ENCODE measurements at regions not wholly inside any gene's neighbourhood (a gene's known extent, or its start where the extent isn't known, plus 50 kb on each side); places are given as distances from the start of the nearest gene placed in this dataset.

DNA sequence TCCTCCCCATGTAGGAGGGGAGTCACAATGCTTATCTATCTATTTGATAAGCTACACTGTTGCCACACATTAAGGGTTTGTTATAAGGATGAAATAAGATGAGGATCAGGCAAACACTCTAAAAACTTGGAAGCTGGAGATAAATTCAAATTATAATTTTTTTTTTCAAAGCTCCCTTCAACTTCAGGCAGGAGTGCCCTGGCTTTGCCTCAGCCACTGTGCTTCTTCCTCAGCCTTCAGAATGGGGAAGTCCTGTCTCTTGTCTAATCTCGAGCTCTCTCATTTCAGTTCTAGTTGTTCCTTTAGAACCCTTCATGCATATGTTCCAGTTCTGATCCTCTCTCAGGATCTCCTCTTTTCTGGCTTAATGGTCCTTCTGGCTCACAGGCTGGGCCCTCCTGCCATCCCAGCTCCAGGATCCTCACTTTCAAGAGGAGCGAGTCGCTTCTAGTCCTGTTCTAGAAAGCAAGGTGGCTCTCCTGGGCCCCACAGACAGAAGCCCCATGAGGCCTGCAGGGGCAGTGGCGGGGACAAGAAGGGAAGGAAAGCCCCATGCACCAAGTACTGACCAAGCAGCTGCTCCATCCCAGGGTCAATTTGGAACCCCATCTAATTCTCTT, 164.3 kb downstream of the VEGFA start (continued):
- TF ChIP-seq SPI1 (IDR thresholded peaks at IDR 0.05; ENCODE audit: borderline replicate concordance, low read depth, low read length) (peak; percentile 93), SMAD4 (CRISPR knock-in tag; conservative IDR thresholded peaks at IDR 0.05) (0 out of 2 replicates have a peak, but pooled peaks have one; percentile 24), SREBF2 (CRISPR knock-in tag; IDR thresholded peaks at IDR 0.05) (no peak), BCOR (IDR thresholded peaks at IDR 0.05) (no peak)
- TF ChIP-seq, protein P1, sequence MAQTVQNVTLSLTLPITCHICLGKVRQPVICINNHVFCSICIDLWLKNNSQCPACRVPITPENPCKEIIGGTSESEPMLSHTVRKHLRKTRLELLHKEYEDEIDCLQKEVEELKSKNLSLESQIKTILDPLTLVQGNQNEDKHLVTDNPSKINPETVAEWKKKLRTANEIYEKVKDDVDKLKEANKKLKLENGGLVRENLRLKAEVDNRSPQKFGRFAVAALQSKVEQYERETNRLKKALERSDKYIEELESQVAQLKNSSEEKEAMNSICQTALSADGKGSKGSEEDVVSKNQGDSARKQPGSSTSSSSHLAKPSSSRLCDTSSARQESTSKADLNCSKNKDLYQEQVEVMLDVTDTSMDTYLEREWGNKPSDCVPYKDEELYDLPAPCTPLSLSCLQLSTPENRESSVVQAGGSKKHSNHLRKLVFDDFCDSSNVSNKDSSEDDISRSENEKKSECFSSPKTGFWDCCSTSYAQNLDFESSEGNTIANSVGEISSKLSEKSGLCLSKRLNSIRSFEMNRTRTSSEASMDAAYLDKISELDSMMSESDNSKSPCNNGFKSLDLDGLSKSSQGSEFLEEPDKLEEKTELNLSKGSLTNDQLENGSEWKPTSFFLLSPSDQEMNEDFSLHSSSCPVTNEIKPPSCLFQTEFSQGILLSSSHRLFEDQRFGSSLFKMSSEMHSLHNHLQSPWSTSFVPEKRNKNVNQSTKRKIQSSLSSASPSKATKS (CRISPR knock-in tag; IDR thresholded peaks at IDR 0.05), result 0 out of 2 replicates have a peak, but pooled peaks have one; percentile 2
- TF ChIP-seq, protein P2, sequence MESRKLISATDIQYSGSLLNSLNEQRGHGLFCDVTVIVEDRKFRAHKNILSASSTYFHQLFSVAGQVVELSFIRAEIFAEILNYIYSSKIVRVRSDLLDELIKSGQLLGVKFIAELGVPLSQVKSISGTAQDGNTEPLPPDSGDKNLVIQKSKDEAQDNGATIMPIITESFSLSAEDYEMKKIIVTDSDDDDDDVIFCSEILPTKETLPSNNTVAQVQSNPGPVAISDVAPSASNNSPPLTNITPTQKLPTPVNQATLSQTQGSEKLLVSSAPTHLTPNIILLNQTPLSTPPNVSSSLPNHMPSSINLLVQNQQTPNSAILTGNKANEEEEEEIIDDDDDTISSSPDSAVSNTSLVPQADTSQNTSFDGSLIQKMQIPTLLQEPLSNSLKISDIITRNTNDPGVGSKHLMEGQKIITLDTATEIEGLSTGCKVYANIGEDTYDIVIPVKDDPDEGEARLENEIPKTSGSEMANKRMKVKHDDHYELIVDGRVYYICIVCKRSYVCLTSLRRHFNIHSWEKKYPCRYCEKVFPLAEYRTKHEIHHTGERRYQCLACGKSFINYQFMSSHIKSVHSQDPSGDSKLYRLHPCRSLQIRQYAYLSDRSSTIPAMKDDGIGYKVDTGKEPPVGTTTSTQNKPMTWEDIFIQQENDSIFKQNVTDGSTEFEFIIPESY (CRISPR knock-in tag; IDR thresholded peaks at IDR 0.05), result no peak

Measured in K562 (cell line).